ENCODE measurements at regions not wholly inside any gene's neighbourhood (a gene's known extent, or its start where the extent isn't known, plus 50 kb on each side); places are given as distances from the start of the nearest gene placed in this dataset.

DNA sequence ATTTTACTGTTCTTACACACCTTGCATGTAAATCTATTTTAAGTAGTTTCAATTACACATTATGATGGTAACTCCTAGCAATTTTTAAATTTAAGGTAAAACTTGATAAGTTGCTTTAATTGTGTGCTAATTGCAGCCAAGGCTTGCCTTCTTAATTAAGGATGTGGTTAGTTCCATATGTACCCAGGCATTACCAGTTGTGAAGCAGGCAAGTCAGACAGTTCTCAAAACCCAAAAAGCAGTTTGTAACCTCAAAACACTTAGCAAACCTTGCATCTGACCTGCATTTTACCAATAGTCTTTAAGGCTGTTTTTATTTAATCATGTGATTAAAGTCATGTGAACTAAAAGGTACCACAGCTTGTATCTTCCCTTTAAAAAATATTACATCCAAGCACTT lies 1159.4 kb downstream of the DSC3 start:
- no peak for TF ChIP-seq ZNF701 (tag by site-specific recombination; IDR thresholded peaks at IDR 0.05)
- TF ChIP-seq, protein P1, sequence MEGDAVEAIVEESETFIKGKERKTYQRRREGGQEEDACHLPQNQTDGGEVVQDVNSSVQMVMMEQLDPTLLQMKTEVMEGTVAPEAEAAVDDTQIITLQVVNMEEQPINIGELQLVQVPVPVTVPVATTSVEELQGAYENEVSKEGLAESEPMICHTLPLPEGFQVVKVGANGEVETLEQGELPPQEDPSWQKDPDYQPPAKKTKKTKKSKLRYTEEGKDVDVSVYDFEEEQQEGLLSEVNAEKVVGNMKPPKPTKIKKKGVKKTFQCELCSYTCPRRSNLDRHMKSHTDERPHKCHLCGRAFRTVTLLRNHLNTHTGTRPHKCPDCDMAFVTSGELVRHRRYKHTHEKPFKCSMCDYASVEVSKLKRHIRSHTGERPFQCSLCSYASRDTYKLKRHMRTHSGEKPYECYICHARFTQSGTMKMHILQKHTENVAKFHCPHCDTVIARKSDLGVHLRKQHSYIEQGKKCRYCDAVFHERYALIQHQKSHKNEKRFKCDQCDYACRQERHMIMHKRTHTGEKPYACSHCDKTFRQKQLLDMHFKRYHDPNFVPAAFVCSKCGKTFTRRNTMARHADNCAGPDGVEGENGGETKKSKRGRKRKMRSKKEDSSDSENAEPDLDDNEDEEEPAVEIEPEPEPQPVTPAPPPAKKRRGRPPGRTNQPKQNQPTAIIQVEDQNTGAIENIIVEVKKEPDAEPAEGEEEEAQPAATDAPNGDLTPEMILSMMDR (tag by site-specific recombination; IDR thresholded peaks at IDR 0.05), result no peak
- TF ChIP-seq, protein P2, sequence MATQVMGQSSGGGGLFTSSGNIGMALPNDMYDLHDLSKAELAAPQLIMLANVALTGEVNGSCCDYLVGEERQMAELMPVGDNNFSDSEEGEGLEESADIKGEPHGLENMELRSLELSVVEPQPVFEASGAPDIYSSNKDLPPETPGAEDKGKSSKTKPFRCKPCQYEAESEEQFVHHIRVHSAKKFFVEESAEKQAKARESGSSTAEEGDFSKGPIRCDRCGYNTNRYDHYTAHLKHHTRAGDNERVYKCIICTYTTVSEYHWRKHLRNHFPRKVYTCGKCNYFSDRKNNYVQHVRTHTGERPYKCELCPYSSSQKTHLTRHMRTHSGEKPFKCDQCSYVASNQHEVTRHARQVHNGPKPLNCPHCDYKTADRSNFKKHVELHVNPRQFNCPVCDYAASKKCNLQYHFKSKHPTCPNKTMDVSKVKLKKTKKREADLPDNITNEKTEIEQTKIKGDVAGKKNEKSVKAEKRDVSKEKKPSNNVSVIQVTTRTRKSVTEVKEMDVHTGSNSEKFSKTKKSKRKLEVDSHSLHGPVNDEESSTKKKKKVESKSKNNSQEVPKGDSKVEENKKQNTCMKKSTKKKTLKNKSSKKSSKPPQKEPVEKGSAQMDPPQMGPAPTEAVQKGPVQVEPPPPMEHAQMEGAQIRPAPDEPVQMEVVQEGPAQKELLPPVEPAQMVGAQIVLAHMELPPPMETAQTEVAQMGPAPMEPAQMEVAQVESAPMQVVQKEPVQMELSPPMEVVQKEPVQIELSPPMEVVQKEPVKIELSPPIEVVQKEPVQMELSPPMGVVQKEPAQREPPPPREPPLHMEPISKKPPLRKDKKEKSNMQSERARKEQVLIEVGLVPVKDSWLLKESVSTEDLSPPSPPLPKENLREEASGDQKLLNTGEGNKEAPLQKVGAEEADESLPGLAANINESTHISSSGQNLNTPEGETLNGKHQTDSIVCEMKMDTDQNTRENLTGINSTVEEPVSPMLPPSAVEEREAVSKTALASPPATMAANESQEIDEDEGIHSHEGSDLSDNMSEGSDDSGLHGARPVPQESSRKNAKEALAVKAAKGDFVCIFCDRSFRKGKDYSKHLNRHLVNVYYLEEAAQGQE (tag by site-specific recombination; IDR thresholded peaks at IDR 0.05), result no peak
- TF ChIP-seq ZBTB21 (tag by site-specific recombination; IDR thresholded peaks at IDR 0.05), result no peak
- TF ChIP-seq ZNF501 (tag by site-specific recombination; IDR thresholded peaks at IDR 0.05), result no peak
- no peak for TF ChIP-seq ZNF184 (tag by site-specific recombination; IDR thresholded peaks at IDR 0.05)
- TF ChIP-seq SP2 (tag by site-specific recombination; IDR thresholded peaks at IDR 0.05), result no peak
- TF ChIP-seq, protein P3, sequence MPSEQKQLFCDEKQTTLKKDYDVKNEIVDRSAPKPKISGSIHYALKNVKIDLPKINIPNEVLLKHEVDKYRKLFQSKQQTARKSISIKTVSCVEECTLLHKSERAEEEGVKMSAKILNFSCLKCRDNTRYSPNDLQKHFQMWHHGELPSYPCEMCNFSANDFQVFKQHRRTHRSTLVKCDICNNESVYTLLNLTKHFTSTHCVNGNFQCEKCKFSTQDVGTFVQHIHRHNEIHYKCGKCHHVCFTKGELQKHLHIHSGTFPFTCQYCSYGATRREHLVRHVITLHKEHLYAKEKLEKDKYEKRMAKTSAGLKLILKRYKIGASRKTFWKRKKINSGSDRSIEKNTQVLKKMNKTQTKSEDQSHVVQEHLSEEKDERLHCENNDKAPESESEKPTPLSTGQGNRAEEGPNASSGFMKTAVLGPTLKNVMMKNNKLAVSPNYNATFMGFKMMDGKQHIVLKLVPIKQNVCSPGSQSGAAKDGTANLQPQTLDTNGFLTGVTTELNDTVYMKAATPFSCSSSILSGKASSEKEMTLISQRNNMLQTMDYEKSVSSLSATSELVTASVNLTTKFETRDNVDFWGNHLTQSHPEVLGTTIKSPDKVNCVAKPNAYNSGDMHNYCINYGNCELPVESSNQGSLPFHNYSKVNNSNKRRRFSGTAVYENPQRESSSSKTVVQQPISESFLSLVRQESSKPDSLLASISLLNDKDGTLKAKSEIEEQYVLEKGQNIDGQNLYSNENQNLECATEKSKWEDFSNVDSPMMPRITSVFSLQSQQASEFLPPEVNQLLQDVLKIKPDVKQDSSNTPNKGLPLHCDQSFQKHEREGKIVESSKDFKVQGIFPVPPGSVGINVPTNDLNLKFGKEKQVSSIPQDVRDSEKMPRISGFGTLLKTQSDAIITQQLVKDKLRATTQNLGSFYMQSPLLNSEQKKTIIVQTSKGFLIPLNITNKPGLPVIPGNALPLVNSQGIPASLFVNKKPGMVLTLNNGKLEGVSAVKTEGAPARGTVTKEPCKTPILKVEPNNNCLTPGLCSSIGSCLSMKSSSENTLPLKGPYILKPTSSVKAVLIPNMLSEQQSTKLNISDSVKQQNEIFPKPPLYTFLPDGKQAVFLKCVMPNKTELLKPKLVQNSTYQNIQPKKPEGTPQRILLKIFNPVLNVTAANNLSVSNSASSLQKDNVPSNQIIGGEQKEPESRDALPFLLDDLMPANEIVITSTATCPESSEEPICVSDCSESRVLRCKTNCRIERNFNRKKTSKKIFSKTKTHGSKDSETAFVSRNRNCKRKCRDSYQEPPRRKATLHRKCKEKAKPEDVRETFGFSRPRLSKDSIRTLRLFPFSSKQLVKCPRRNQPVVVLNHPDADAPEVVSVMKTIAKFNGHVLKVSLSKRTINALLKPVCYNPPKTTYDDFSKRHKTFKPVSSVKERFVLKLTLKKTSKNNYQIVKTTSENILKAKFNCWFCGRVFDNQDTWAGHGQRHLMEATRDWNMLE (tag by site-specific recombination; conservative IDR thresholded peaks at IDR 0.05; ENCODE audit: low read depth), result no peak
- TF ChIP-seq, protein P4, sequence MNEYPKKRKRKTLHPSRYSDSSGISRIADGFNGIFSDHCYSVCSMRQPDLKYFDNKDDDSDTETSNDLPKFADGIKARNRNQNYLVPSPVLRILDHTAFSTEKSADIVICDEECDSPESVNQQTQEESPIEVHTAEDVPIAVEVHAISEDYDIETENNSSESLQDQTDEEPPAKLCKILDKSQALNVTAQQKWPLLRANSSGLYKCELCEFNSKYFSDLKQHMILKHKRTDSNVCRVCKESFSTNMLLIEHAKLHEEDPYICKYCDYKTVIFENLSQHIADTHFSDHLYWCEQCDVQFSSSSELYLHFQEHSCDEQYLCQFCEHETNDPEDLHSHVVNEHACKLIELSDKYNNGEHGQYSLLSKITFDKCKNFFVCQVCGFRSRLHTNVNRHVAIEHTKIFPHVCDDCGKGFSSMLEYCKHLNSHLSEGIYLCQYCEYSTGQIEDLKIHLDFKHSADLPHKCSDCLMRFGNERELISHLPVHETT (tag by site-specific recombination; IDR thresholded peaks at IDR 0.05), result no peak
